Neuronal stem cell (in vitro differentiated cells): ENCODE measurements at regions not wholly inside any gene's neighbourhood (a gene's known extent, or its start where the extent isn't known, plus 50 kb on each side); places are given as distances from the start of the nearest gene placed in this dataset.

ENCODE experiments used
- DNase-seq: peaks from one replicate; pipeline ENCODE4 v3.0.0-alpha.2; 2013; ENCODE audit warnings: low spot score
- H2AFZ ChIP-seq: one replicate; pipeline ENCODE4 v1.6.1; 2013; ENCODE audit warnings: mild to moderate bottlenecking, low read length, inconsistent platforms
- H2AK5ac ChIP-seq: 2 replicates; pipeline ENCODE4 v1.6.1; 2013; ENCODE audit warnings: low read depth, mild to moderate bottlenecking, inconsistent platforms, low read length, moderate library complexity, mixed read lengths
- H2BK120ac ChIP-seq: 2 replicates; pipeline ENCODE4 v1.6.1; 2013; ENCODE audit warnings: low read depth, mild to moderate bottlenecking, inconsistent platforms, low read length, moderate library complexity, mixed read lengths
- H2BK12ac ChIP-seq: one replicate; pipeline ENCODE4 v1.6.1; 2013; ENCODE audit warnings: low read length, inconsistent platforms
- H2BK15ac ChIP-seq: 2 replicates; pipeline ENCODE4 v1.6.1; 2013; ENCODE audit warnings: mild to moderate bottlenecking, low read length, inconsistent platforms, mixed read lengths
- H2BK5ac ChIP-seq: one replicate; pipeline ENCODE4 v1.6.1; 2013; ENCODE audit warnings: inconsistent platforms, mild to moderate bottlenecking, low read length, moderate library complexity
- H3K14ac ChIP-seq: one replicate; pipeline ENCODE4 v1.6.1; 2013; ENCODE audit warnings: low read length, inconsistent platforms
- H3K18ac ChIP-seq: 2 replicates; pipeline ENCODE4 v1.6.1; 2013; ENCODE audit warnings: low read length, inconsistent platforms
- H3K23ac ChIP-seq: 2 replicates; pipeline ENCODE4 v1.6.1; 2013; ENCODE audit warnings: low read depth, mild to moderate bottlenecking, mixed read lengths, low read length, inconsistent platforms; ENCODE audit not compliant: poor library complexity
- H3K27ac ChIP-seq: replicated peaks from 3 replicates; pipeline ENCODE4 v1.5.1; 2013; ENCODE audit warnings: low read length, inconsistent platforms
- H3K27me3 ChIP-seq, 3 experiments: 2 replicates each; pipeline ENCODE4 v1.6.1; 2013; ENCODE audit warnings: low read length in 3 of 3, mild to moderate bottlenecking in 2 of 3, inconsistent platforms in 1 of 3, low read depth in 1 of 3, mixed read lengths in 1 of 3, moderate library complexity in 1 of 3; ENCODE audit not compliant: control insufficient read depth in 3 of 3, insufficient read depth in 3 of 3
- H3K36me3 ChIP-seq, 2 donors: replicated peaks in 1 of 2; 2 replicates each; pipeline ENCODE4 v1.6.1; 2013; ENCODE audit warnings: low read length in 2 of 2; ENCODE audit not compliant: control insufficient read depth in 2 of 2, insufficient read depth in 2 of 2
- H3K4ac ChIP-seq: 2 replicates; pipeline ENCODE4 v1.6.1; 2013; ENCODE audit warnings: inconsistent platforms, mild to moderate bottlenecking, low read length, moderate library complexity
- H3K4me1 ChIP-seq, 2 donors: 1 replicate in 1 of 2; 2 replicates in 1 of 2; pipeline ENCODE4 v1.6.1; 2013; ENCODE audit warnings: low read length in 2 of 2, low read depth in 1 of 2; ENCODE audit not compliant: control insufficient read depth in 2 of 2, insufficient read depth in 1 of 2
- H3K4me2 ChIP-seq: one replicate; pipeline ENCODE4 v1.6.1; 2013; ENCODE audit warnings: mild to moderate bottlenecking, low read length, inconsistent platforms; ENCODE audit not compliant: insufficient read depth, poor library complexity, severe bottlenecking
- H3K4me3 ChIP-seq, 2 donors: 2 replicates each; pipeline ENCODE4 v1.5.1; 2013; ENCODE audit warnings: low read length in 2 of 2, mild to moderate bottlenecking in 2 of 2, inconsistent platforms in 1 of 2, moderate library complexity in 1 of 2
- H3K79me1 ChIP-seq: one replicate; pipeline ENCODE4 v1.6.1; 2013; ENCODE audit warnings: low read depth, mild to moderate bottlenecking, inconsistent platforms, low read length, moderate library complexity
- H3K9ac ChIP-seq: one replicate; pipeline ENCODE4 v1.6.1; 2013; ENCODE audit warnings: mild to moderate bottlenecking, low read depth, low read length, inconsistent platforms; ENCODE audit not compliant: poor library complexity
- H3K9me3 ChIP-seq, 2 donors: replicated peaks in 1 of 2; 2 replicates each; pipeline versions ENCODE3 to v1.6.1; 2013; ENCODE audit warnings: low read length in 2 of 2, mild to moderate bottlenecking in 2 of 2, inconsistent platforms in 1 of 2, low read depth in 1 of 2, mixed read lengths in 1 of 2, moderate library complexity in 1 of 2; ENCODE audit not compliant: control insufficient read depth in 2 of 2, insufficient read depth in 1 of 2
- H4K8ac ChIP-seq: one replicate; pipeline ENCODE4 v1.6.1; 2013; ENCODE audit warnings: low read depth, mild to moderate bottlenecking, inconsistent platforms, low read length, moderate library complexity
- H4K91ac ChIP-seq: one replicate; pipeline ENCODE4 v1.6.1; 2013; ENCODE audit warnings: low read length, low read depth, mild to moderate bottlenecking, inconsistent platforms; ENCODE audit not compliant: poor library complexity
- WGBS, 2 donors: extraction: QIAGEN DNeasy Blood & Tissue Kit; methylation state at CpG; one replicate each; pipeline ENCODE4 v1.1.7; 2013; ENCODE audit warnings: missing lambda C conversion rate in 2 of 2, mixed read lengths in 1 of 2; ENCODE audit not compliant: insufficient read length in 2 of 2, insufficient replicate concordance in 1 of 2; ENCODE audit errors: extremely low coverage in 2 of 2; 5-methylcytosine and 5-hydroxymethylcytosine counted together

- no CpG with 5 or more reads among the region's 1 CpG for WGBS, 2 donors
- Histone ChIP-seq H3K4me3 (no peak overlapping the region), H3K27me3 (no peaks in the 10 kb centered on the region), H2BK12ac (no peak overlapping the region), H2AK5ac (no peak overlapping the region), H4K91ac (no peak overlapping the region), H4K8ac (no peak overlapping the region), H3K9me3 (no peaks in the 10 kb centered on the region), H2BK120ac (no peak overlapping the region), H2AFZ (peak overlapping the region; percentile 47), H3K79me1 (no peaks in the 10 kb centered on the region), H3K4me1 (peaks cover 0 to 4% of the 10 kb centered on the region in 2 donors), H3K4me2 (no peak overlapping the region), H3K9ac (no peak overlapping the region), H3K23ac (no peak overlapping the region), H3K27ac (no peak overlapping the region), H3K14ac (no peak overlapping the region), H3K36me3 (no peaks in the 10 kb centered on the region), H3K4ac (no peak overlapping the region), H2BK15ac (no peak overlapping the region), H2BK5ac (no peak overlapping the region), H3K18ac (no peak overlapping the region)
- no peak for DNase-seq
These were observed 76.0 kb upstream of the ID4 start for GRCh38 chr6:19761121-19761520.

GRCh38 chr6:19771753-19772336, 65.3 kb upstream of the ID4 start:
- 100% methylated on average over 1 of the region's 5 CpGs; no CpG with 5 or more reads in 1 of the 2 donors for whole genome bisulfite sequencing, 2 donors
- Histone ChIP-seq H3K27me3 (no peaks in the 10 kb centered on the region), H3K4ac (no peak overlapping the region), H3K9ac (no peak overlapping the region), H3K4me2 (no peak overlapping the region), H2BK12ac (no peak overlapping the region), H2AFZ (no peak overlapping the region), H3K27ac (no peak overlapping the region), H2BK15ac (no peak overlapping the region), H3K4me3 (no peak overlapping the region), H2BK120ac (no peak overlapping the region), H2BK5ac (no peak overlapping the region), H3K18ac (no peak overlapping the region), H2AK5ac (no peak overlapping the region), H4K8ac (no peak overlapping the region), H3K36me3 (no peaks in the 10 kb centered on the region), H3K79me1 (no peaks in the 10 kb centered on the region), H3K4me1 (no peaks in the 10 kb centered on the region), H4K91ac (no peak overlapping the region), H3K23ac (no peak overlapping the region), H3K9me3 (no peaks in the 10 kb centered on the region), H3K14ac (no peak overlapping the region)
- no peak for DNase-seq

GRCh38 chr6:19772891-19773290, 64.3 kb upstream of the ID4 start:
- H4K8ac ChIP-seq: no peak overlapping the region
- H3K9ac ChIP-seq: no peak overlapping the region
- no peak overlapping the region for H3K27ac ChIP-seq
- no peaks in the 10 kb centered on the region for H3K9me3 ChIP-seq
- H3K79me1 ChIP-seq: no peaks in the 10 kb centered on the region
- no peak overlapping the region for H2BK5ac ChIP-seq
- H3K18ac ChIP-seq: no peak overlapping the region
- no peak overlapping the region for H2AK5ac ChIP-seq
- H2BK120ac ChIP-seq: no peak overlapping the region
- no peaks in the 10 kb centered on the region for H3K27me3 ChIP-seq
- no peak overlapping the region for H2BK12ac ChIP-seq
- no peak overlapping the region for H3K14ac ChIP-seq
- no peak overlapping the region for H3K4me3 ChIP-seq
- H3K4ac ChIP-seq: no peak overlapping the region
- no peak overlapping the region for H2BK15ac ChIP-seq
- no peaks in the 10 kb centered on the region for H3K4me1 ChIP-seq
- no peak for DNase-seq
- H3K4me2 ChIP-seq: no peak overlapping the region
- no peak overlapping the region for H4K91ac ChIP-seq
- H3K23ac ChIP-seq: no peak overlapping the region
- no peak overlapping the region for H2AFZ ChIP-seq
- H3K36me3 ChIP-seq: no peaks in the 10 kb centered on the region

GRCh38 chr6:19781269-19781668, 55.9 kb upstream of the ID4 start:
- no peaks in the 10 kb centered on the region for H3K79me1 ChIP-seq
- H2BK5ac ChIP-seq: no peak overlapping the region
- no peak overlapping the region for H3K4me2 ChIP-seq
- no peaks in the 10 kb centered on the region for H3K4me1 ChIP-seq
- DNase-seq: no peak
- H3K27ac ChIP-seq: no peak overlapping the region
- no peak overlapping the region for H2BK15ac ChIP-seq
- no peak overlapping the region for H3K4ac ChIP-seq
- H2BK120ac ChIP-seq: no peak overlapping the region
- no peak overlapping the region for H3K18ac ChIP-seq
- no peak overlapping the region for H2BK12ac ChIP-seq
- H3K27me3 ChIP-seq: no peaks in the 10 kb centered on the region
- H2AK5ac ChIP-seq: no peak overlapping the region
- no peak overlapping the region for H3K4me3 ChIP-seq
- H3K9ac ChIP-seq: no peak overlapping the region
- peaks cover 0 to 1% of the 10 kb centered on the region in 2 donors for H3K36me3 ChIP-seq
- H2AFZ ChIP-seq: no peak overlapping the region
- no peak overlapping the region for H3K14ac ChIP-seq
- no peak overlapping the region for H4K91ac ChIP-seq
- no peak overlapping the region for H4K8ac ChIP-seq
- no peak overlapping the region for H3K23ac ChIP-seq
- no peaks in the 10 kb centered on the region for H3K9me3 ChIP-seq
- WGBS, 2 donors: no CpG with 5 or more reads among the region's 4 CpGs
